Neural progenitor cell (in vitro differentiated cells): ENCODE measurements at regions not wholly inside any gene's neighbourhood (a gene's known extent, or its start where the extent isn't known, plus 50 kb on each side); places are given as distances from the start of the nearest gene placed in this dataset.

Source experiments
- DNase-seq: peaks from one replicate; pipeline ENCODE4 v3.0.0-alpha.2; 2016; ENCODE audit warnings: low spot score
- H2AFZ ChIP-seq: fragments of 200-600 bp; sonication (generic); replicated peaks from 2 replicates; pipeline ENCODE4 v1.6.1; 2016; ENCODE audit warnings: antibody characterized with exemption
- H3F3A ChIP-seq: fragments of 200-600 bp; sonication (generic); 2 replicates; pipeline ENCODE4 v1.6.1; 2016; ENCODE audit warnings: antibody characterized with exemption, low read depth
- H3K27ac ChIP-seq: fragments of 200-600 bp; sonication (generic); 2 replicates; pipeline ENCODE4 v1.5.1; 2016; ENCODE audit warnings: mild to moderate bottlenecking
- H3K27me3 ChIP-seq: fragments of 200-600 bp; sonication (generic); 2 replicates; pipeline ENCODE4 v1.6.1; 2016; ENCODE audit warnings: mild to moderate bottlenecking, moderate library complexity
- H3K36me3 ChIP-seq: fragments of 200-600 bp; sonication (generic); 2 replicates; pipeline ENCODE4 v1.5.1; 2016
- H3K4me1 ChIP-seq: fragments of 200-600 bp; sonication (generic); 2 replicates; pipeline ENCODE4 v1.6.1; 2016; ENCODE audit warnings: mixed run types
- H3K4me2 ChIP-seq: fragments of 200-600 bp; sonication (generic); 2 replicates; pipeline ENCODE4 v1.6.1; 2016
- H3K4me3 ChIP-seq: fragments of 200-600 bp; sonication (generic); 2 replicates; pipeline ENCODE4 v1.5.1; 2016
- H3K79me2 ChIP-seq: fragments of 200-600 bp; sonication (generic); 2 replicates; pipeline ENCODE4 v1.6.1; 2016; ENCODE audit warnings: low read depth
- H3K9ac ChIP-seq: fragments of 200-600 bp; sonication (generic); 2 replicates; pipeline ENCODE4 v1.6.1; 2016
- H3K9me3 ChIP-seq: fragments of 200-600 bp; sonication (generic); 2 replicates; pipeline ENCODE4 v1.5.1; 2016; ENCODE audit warnings: low read depth
- H4K20me1 ChIP-seq: fragments of 200-600 bp; sonication (generic); 2 replicates; pipeline ENCODE4 v1.6.1; 2016; ENCODE audit warnings: low read depth
- H3K27ac Mint-ChIP-seq: 3 replicates; pipeline ENCODE4 v1.8.0; 2021; ENCODE audit warnings: mixed read lengths
- H3K27me3 Mint-ChIP-seq: 2 replicates; pipeline ENCODE4 v1.8.0; 2022; ENCODE audit warnings: low read depth, mild to moderate bottlenecking, inconsistent platforms, moderate library complexity, mixed read lengths; ENCODE audit not compliant: insufficient read depth
- H3K36me3 Mint-ChIP-seq: 3 replicates; pipeline ENCODE4 v1.8.0; 2021; ENCODE audit warnings: mixed read lengths
- H3K4me1 Mint-ChIP-seq: 3 replicates; pipeline ENCODE4 v1.8.0; 2021; ENCODE audit warnings: mixed read lengths
- H3K4me3 Mint-ChIP-seq: 3 replicates; pipeline ENCODE4 v1.8.0; 2021; ENCODE audit warnings: mild to moderate bottlenecking, moderate library complexity, mixed read lengths
- H3K9me3 Mint-ChIP-seq: 3 replicates; pipeline ENCODE4 v1.8.0; 2020; ENCODE audit warnings: mixed read lengths
- EZH2 ChIP-seq: fragments of 200-600 bp; sonication (generic); IDR thresholded peaks from 2 replicates; pipeline ENCODE4 v1.6.1; 2017; ENCODE audit warnings: antibody characterized with exemption, mild to moderate bottlenecking, moderate library complexity
- EZH2phosphoT487 ChIP-seq: fragments of 200-600 bp; sonication (generic); IDR thresholded peaks from 2 replicates; pipeline ENCODE4 v1.6.1; 2017; ENCODE audit warnings: antibody characterized with exemption
- TF ChIP-seq, protein P1 (sequence below): fragments of 200-600 bp; sonication (generic); IDR thresholded peaks from 2 replicates; pipeline ENCODE4 v1.5.1; 2017; ENCODE audit warnings: antibody characterized with exemption, mild to moderate bottlenecking

DNA sequence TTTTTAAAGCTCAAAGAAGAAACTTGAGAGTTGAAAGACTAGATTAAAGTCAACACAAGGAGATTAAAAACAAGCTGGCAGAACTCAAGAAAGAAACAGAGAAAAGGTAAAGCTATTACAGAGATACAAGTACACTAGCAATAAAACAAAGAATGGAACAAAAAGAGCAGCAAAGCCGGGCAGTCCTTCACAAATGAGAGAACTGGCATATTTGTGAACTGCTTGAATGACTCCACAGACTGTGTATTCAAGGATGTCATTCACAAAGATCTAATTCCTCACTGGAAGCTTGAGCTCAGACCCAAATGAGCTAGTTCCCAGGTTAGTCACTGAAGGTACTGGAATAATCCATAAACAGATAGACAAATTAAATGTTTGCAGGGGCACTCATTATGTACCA is 318.0 kb downstream of the MYCN start:
- peaks cover 5% of the 10 kb centered on the region for H3K27me3 Mint-ChIP-seq
- no peaks in the 10 kb centered on the region for H3K36me3 ChIP-seq
- no peak overlapping the region for H3K4me3 Mint-ChIP-seq
- no peaks in the 10 kb centered on the region for H4K20me1 ChIP-seq
- H3K4me3 ChIP-seq = no peak overlapping the region
- H3K9me3 Mint-ChIP-seq = peaks cover 15% of the 10 kb centered on the region
- H3F3A ChIP-seq = peaks cover 12% of the 10 kb centered on the region
- peaks cover 20% of the 10 kb centered on the region for H3K4me1 ChIP-seq
- no peaks in the 10 kb centered on the region for H3K9me3 ChIP-seq
- TF ChIP-seq EZH2phosphoT487 = peak; percentile 70
- TF ChIP-seq, protein P1, sequence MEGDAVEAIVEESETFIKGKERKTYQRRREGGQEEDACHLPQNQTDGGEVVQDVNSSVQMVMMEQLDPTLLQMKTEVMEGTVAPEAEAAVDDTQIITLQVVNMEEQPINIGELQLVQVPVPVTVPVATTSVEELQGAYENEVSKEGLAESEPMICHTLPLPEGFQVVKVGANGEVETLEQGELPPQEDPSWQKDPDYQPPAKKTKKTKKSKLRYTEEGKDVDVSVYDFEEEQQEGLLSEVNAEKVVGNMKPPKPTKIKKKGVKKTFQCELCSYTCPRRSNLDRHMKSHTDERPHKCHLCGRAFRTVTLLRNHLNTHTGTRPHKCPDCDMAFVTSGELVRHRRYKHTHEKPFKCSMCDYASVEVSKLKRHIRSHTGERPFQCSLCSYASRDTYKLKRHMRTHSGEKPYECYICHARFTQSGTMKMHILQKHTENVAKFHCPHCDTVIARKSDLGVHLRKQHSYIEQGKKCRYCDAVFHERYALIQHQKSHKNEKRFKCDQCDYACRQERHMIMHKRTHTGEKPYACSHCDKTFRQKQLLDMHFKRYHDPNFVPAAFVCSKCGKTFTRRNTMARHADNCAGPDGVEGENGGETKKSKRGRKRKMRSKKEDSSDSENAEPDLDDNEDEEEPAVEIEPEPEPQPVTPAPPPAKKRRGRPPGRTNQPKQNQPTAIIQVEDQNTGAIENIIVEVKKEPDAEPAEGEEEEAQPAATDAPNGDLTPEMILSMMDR = no peak
- no peak for TF ChIP-seq EZH2
- H2AFZ ChIP-seq = no peak overlapping the region
- H3K27me3 ChIP-seq = no peaks in the 10 kb centered on the region
- no peak overlapping the region for H3K9ac ChIP-seq
- H3K4me1 Mint-ChIP-seq = peaks cover 62% of the 10 kb centered on the region
- H3K27ac ChIP-seq = no peak overlapping the region
- no peaks in the 10 kb centered on the region for H3K79me2 ChIP-seq
- peaks cover 4% of the 10 kb centered on the region for H3K36me3 Mint-ChIP-seq
- no peak overlapping the region for H3K4me2 ChIP-seq
- H3K27ac Mint-ChIP-seq = no peak overlapping the region
- peak; percentile 21 for DNase-seq

DNA sequence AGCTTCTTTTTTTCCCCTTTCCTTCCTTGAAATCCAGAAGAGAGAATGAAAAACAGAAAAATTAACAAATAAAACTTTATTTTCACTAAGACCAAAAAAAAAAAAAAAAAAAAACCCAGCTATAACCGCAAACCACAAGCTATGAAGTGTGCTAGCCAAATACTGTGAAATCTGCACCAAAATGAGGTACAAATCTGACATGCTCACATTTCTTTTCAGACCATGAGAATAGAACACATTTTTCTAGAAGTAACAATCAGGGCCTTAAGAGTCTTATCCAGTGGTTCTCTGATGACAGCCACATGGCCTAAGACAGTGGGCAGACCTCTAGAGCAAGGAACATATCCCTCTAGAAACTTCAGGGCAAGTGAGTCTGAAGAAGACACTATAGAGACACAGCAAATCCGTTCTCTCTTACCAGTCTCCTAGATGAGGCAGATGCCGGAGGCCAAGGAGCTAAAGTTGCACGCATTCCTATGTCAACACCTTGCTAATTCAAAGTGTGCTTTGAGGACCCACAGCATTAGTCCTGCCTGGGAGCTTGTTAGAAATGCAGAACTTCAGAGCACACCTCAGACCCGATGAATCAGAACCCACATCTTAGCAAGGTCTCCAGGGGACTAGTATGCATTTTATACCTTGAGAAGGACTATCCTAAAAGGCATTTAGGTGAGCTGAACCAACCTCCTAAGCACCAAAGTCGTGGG is 317.1 kb downstream of the MYCN start:
- Mint-ChIP-seq H3K36me3 (peaks cover 4% of the 10 kb centered on the region), H3K9me3 (peaks cover 15% of the 10 kb centered on the region)
- TF ChIP-seq EZH2 (no peak), EZH2phosphoT487 (no peak)
- TF ChIP-seq, protein P1 = no peak

DNA sequence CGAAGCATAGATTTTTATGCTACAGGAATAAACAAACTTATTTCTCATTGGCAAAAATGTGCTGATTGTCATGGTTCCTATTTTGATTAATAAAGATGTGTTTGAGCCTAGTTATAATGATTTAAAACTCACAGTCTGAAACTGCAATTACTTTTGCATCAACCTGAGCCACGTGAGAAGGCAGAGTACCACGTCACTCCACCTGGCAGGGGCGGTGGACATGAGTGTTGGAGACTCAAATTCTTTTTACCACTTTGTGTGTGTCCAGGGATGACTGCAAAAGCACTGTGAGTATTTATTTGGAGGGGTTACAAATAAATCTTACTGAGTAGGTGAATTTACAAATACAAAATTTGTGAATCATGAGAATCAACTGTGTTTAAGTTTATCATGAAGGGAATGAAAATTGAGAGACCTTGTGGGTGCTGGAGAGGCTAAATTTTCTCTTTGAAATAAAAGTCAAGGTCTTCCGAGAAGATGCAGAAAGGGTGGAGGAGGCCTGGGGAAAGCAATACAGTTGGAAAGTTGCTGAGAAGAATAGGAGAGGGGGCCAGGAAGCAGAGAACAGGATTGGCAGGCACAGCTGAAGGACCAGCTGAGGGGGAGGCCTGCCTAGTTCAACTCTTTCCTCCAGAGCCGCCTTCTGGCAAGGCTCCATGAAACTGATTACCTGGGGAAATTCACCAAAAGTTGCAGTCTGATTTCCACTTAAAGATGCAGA is 316.4 kb downstream of the MYCN start:
- Mint-ChIP-seq H3K36me3 (peaks cover 4% of the 10 kb centered on the region), H3K27ac (no peak overlapping the region), H3K4me3 (no peak overlapping the region), H3K9me3 (peaks cover 15% of the 10 kb centered on the region), H3K4me1 (peaks cover 62% of the 10 kb centered on the region), H3K27me3 (peaks cover 2% of the 10 kb centered on the region)
- no peaks in the 10 kb centered on the region for H3K27me3 ChIP-seq
- TF ChIP-seq, protein P1 = no peak
- TF ChIP-seq EZH2phosphoT487 (no peak), EZH2 (no peak)
- no peak overlapping the region for H3K9ac ChIP-seq
- peaks cover 12% of the 10 kb centered on the region for H3K4me1 ChIP-seq
- no peaks in the 10 kb centered on the region for H4K20me1 ChIP-seq
- H3K4me3 ChIP-seq = no peak overlapping the region
- H3K79me2 ChIP-seq = no peaks in the 10 kb centered on the region
- no peak overlapping the region for H3K4me2 ChIP-seq
- no peak overlapping the region for H3K27ac ChIP-seq
- H3K36me3 ChIP-seq = no peaks in the 10 kb centered on the region
- no peaks in the 10 kb centered on the region for H3F3A ChIP-seq
- no peak overlapping the region for H2AFZ ChIP-seq
- H3K9me3 ChIP-seq = no peaks in the 10 kb centered on the region
- no peak for DNase-seq

More for the DNA sequence above, 317.1 kb downstream of the MYCN start:
- Histone ChIP-seq H3K4me3 (no peak overlapping the region), H3K79me2 (no peaks in the 10 kb centered on the region), H3K27me3 (no peaks in the 10 kb centered on the region), H3K4me1 (peaks cover 15% of the 10 kb centered on the region), H3K4me2 (no peak overlapping the region), H3F3A (peaks cover 5% of the 10 kb centered on the region), H4K20me1 (no peaks in the 10 kb centered on the region), H3K36me3 (no peaks in the 10 kb centered on the region), H3K9ac (no peak overlapping the region), H2AFZ (no peak overlapping the region), H3K9me3 (no peaks in the 10 kb centered on the region), H3K27ac (no peak overlapping the region)
- H3K4me1 Mint-ChIP-seq = peaks cover 62% of the 10 kb centered on the region
- H3K27me3 Mint-ChIP-seq = peaks cover 2% of the 10 kb centered on the region
- H3K4me3 Mint-ChIP-seq = no peak overlapping the region
- no peak overlapping the region for H3K27ac Mint-ChIP-seq
- DNase-seq = no peak
